GM21526 (cell line): ENCODE measurements at regions not wholly inside any gene's neighbourhood (a gene's known extent, or its start where the extent isn't known, plus 50 kb on each side); places are given as distances from the start of the nearest gene placed in this dataset.
"Not testable (repeated sequence)": the region's sequence is repeated elsewhere in the genome, so short reads cannot be mapped to it uniquely, and the experiment has no call there.

ENCODE experiments used
- ATAC-seq: cut with Tn5 transposase; IDR thresholded peaks from one replicate; pipeline ENCODE4 v1.9.1; 2021; ENCODE audit warnings: moderate library complexity; ENCODE audit not compliant: unreplicated experiment, low FRiP score

- ATAC-seq, result no peak
These were observed 451.1 kb upstream of the KCNMB2 start for GRCh38 chr3:178084938-178085816.

- ATAC-seq, result no peak
These were observed 450.5 kb upstream of the KCNMB2 start for GRCh38 chr3:178085817-178086123.

- ATAC-seq, result no peak
These were observed 450.0 kb upstream of the KCNMB2 start for GRCh38 chr3:178086144-178086825.

GRCh38 chr3:178087376-178087775, 448.9 kb upstream of the KCNMB2 start:
- no peak for ATAC-seq

GRCh38 chr3:178088963-178089362, 447.3 kb upstream of the KCNMB2 start:
- ATAC-seq, result no peak

- ATAC-seq, result no peak
These were observed 445.3 kb upstream of the KCNMB2 start for GRCh38 chr3:178090899-178091298.

GRCh38 chr3:178095522-178095921, 440.7 kb upstream of the KCNMB2 start:
- ATAC-seq, result no peak

- no peak for ATAC-seq
These were observed 439.3 kb upstream of the KCNMB2 start for GRCh38 chr3:178096955-178097354.

- no peak for ATAC-seq
These were observed 438.7 kb upstream of the KCNMB2 start for GRCh38 chr3:178097576-178097975.

GRCh38 chr3:178099274-178099673, 437.0 kb upstream of the KCNMB2 start:
- ATAC-seq, result no peak

- no peak for ATAC-seq
These were observed 436.4 kb upstream of the KCNMB2 start for GRCh38 chr3:178099862-178100261.

GRCh38 chr3:178100908-178101307, 435.3 kb upstream of the KCNMB2 start:
- no peak for ATAC-seq

GRCh38 chr3:178103140-178103539, 433.1 kb upstream of the KCNMB2 start:
- no peak for ATAC-seq

- ATAC-seq, result no peak
These were observed 428.4 kb upstream of the KCNMB2 start for GRCh38 chr3:178107804-178108203.

GRCh38 chr3:178109691-178110090, 426.5 kb upstream of the KCNMB2 start:
- ATAC-seq, result no peak

GRCh38 chr3:178112134-178112533, 424.1 kb upstream of the KCNMB2 start:
- ATAC-seq, result no peak

GRCh38 chr3:178112552-178112951, 423.7 kb upstream of the KCNMB2 start:
- ATAC-seq, result not testable (repeated sequence)

- no peak for ATAC-seq
These were observed 418.6 kb upstream of the KCNMB2 start for GRCh38 chr3:178117641-178118040.

- not testable (repeated sequence) for ATAC-seq
These were observed 416.5 kb upstream of the KCNMB2 start for GRCh38 chr3:178119608-178120295.

- no peak for ATAC-seq
These were observed 415.9 kb upstream of the KCNMB2 start for GRCh38 chr3:178120367-178120766.

GRCh38 chr3:178126686-178127085, 409.6 kb upstream of the KCNMB2 start:
- no peak for ATAC-seq
